Fibroblast of gingiva (primary cell): ENCODE measurements at regions not wholly inside any gene's neighbourhood (a gene's known extent, or its start where the extent isn't known, plus 50 kb on each side); places are given as distances from the start of the nearest gene placed in this dataset.
"Not testable (repeated sequence)": the region's sequence is repeated elsewhere in the genome, so short reads cannot be mapped to it uniquely, and the experiment has no call there.

ENCODE experiments used
- DNase-seq: peaks from one replicate; pipeline ENCODE4 v3.0.0-alpha.2; 2011; ENCODE audit warnings: low read depth

GRCh38 chr1:78298349-78298748, 192.4 kb upstream of the PTGFR start:
- no peak for DNase-seq

GRCh38 chr1:78301141-78301540, 189.6 kb upstream of the PTGFR start:
- peak; percentile 84 for DNase-seq

GRCh38 chr1:78303620-78304019, 187.2 kb upstream of the PTGFR start:
- peak; percentile 93 for DNase-seq

GRCh38 chr1:78304341-78304740, 186.4 kb upstream of the PTGFR start:
- no peak for DNase-seq

GRCh38 chr1:78304761-78305160, 186.0 kb upstream of the PTGFR start:
- DNase-seq: peak; percentile 25

GRCh38 chr1:78310261-78310660, 180.5 kb upstream of the PTGFR start:
- not testable (repeated sequence) for DNase-seq

GRCh38 chr1:78318011-78318410, 172.8 kb upstream of the PTGFR start:
- DNase-seq: no peak

- DNase-seq: no peak
Measured at GRCh38 chr1:78319603-78320002, 171.2 kb upstream of the PTGFR start.

GRCh38 chr1:78322928-78323680, 167.7 kb upstream of the PTGFR start:
- no peak for DNase-seq

GRCh38 chr1:78325293-78325692, 165.5 kb upstream of the PTGFR start:
- DNase-seq: no peak

- DNase-seq: no peak
Measured at GRCh38 chr1:78329475-78329874, 161.3 kb upstream of the PTGFR start.

GRCh38 chr1:78331799-78332198, 159.0 kb upstream of the PTGFR start:
- no peak for DNase-seq

GRCh38 chr1:78333502-78333901, 157.3 kb upstream of the PTGFR start:
- no peak for DNase-seq

- no peak for DNase-seq
Measured at GRCh38 chr1:78334114-78334513, 156.7 kb upstream of the PTGFR start.

GRCh38 chr1:78334952-78335351, 155.8 kb upstream of the PTGFR start:
- peak; percentile 72 for DNase-seq

- not testable (repeated sequence) for DNase-seq
Measured at GRCh38 chr1:78336751-78337150, 154.0 kb upstream of the PTGFR start.

- peak; percentile 6 for DNase-seq
Measured at GRCh38 chr1:78339490-78339889, 151.3 kb upstream of the PTGFR start.

- DNase-seq: peak; percentile 73
Measured at GRCh38 chr1:78340006-78340405, 150.8 kb upstream of the PTGFR start.

- peak; percentile 62 for DNase-seq
Measured at GRCh38 chr1:78348496-78349284, 142.1 kb upstream of the PTGFR start.

GRCh38 chr1:78351551-78352216, 139.1 kb upstream of the PTGFR start:
- peak; percentile 41 for DNase-seq

GRCh38 chr1:78355656-78356055, 135.1 kb upstream of the PTGFR start:
- peak; percentile 82 for DNase-seq

GRCh38 chr1:78358165-78358564, 132.6 kb upstream of the PTGFR start:
- DNase-seq: no peak

- peak; percentile 38 for DNase-seq
Measured at GRCh38 chr1:78359666-78360065, 131.1 kb upstream of the PTGFR start.
